GM19239 (cell line): ENCODE measurements at regions not wholly inside any gene's neighbourhood (a gene's known extent, or its start where the extent isn't known, plus 50 kb on each side); places are given as distances from the start of the nearest gene placed in this dataset.
A peak's percentile ranks its signal among the peaks of the same experiment; 100 is the strongest.

Experiments
- DNase-seq: peaks from one replicate; pipeline ENCODE4 v3.0.0; 2011; ENCODE audit warnings: low spot score; ENCODE audit not compliant: insufficient read length
- FAIRE-seq: peaks from 2 replicates; lab custom pipeline; 2011; peaks lifted over from hg19 to GRCh38; lab: Jason Lieb, UNC

DNA sequence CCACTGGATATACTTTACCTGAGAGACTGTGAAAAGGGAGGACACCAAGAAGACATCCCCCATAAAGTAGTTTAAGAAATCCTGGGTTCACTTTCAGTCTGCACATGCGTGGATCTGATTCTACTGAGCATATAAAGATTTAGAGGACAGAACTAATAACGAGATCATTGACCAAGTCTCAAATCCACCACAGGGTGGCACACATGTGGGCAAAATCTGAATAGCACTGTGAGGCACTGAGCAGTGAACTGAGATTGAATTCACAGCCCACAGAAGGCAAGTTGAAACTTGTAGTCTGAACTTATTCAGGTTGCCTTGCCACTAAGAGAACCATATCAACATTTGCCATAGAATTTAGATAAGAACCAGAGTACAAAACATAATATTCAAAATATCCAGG lies 818.6 kb downstream of the GRID1 start:
- DNase-seq (peak; percentile 4), FAIRE-seq (no peak)
